ENCODE measurements at regions not wholly inside any gene's neighbourhood (a gene's known extent, or its start where the extent isn't known, plus 50 kb on each side); places are given as distances from the start of the nearest gene placed in this dataset.

- no peak for DNase-seq (ENCODE audit: low spot score)
Measured at GRCh38 chr14:98160901-98161300, 1111.1 kb downstream of the BCL11B start.

GRCh38 chr14:98161356-98161755, 1110.6 kb downstream of the BCL11B start:
- DNase-seq (ENCODE audit: low spot score): no peak

- no peak for DNase-seq (ENCODE audit: low spot score)
Measured at GRCh38 chr14:98162856-98163805, 1108.9 kb downstream of the BCL11B start.

- no peak for DNase-seq (ENCODE audit: low spot score)
Measured at GRCh38 chr14:98163873-98164272, 1108.1 kb downstream of the BCL11B start.

- DNase-seq (ENCODE audit: low spot score): no peak
Measured at GRCh38 chr14:98165976-98166375, 1106.0 kb downstream of the BCL11B start.

- DNase-seq (ENCODE audit: low spot score): no peak
Measured at GRCh38 chr14:98167275-98167674, 1104.7 kb downstream of the BCL11B start.

- DNase-seq (ENCODE audit: low spot score): no peak
Measured at GRCh38 chr14:98167705-98168104, 1104.3 kb downstream of the BCL11B start.

GRCh38 chr14:98168211-98168985, 1103.6 kb downstream of the BCL11B start:
- DNase-seq (ENCODE audit: low spot score): no peak

- no peak for DNase-seq (ENCODE audit: low spot score)
Measured at GRCh38 chr14:98169170-98169587, 1102.8 kb downstream of the BCL11B start.

GRCh38 chr14:98170575-98170974, 1101.4 kb downstream of the BCL11B start:
- DNase-seq (ENCODE audit: low spot score): no peak

GRCh38 chr14:98171654-98172053, 1100.3 kb downstream of the BCL11B start:
- no peak for DNase-seq (ENCODE audit: low spot score)

- no peak for DNase-seq (ENCODE audit: low spot score)
Measured at GRCh38 chr14:98172243-98172778, 1099.7 kb downstream of the BCL11B start.

GRCh38 chr14:98173305-98173704, 1098.7 kb downstream of the BCL11B start:
- no peak for DNase-seq (ENCODE audit: low spot score)

- DNase-seq (ENCODE audit: low spot score): no peak
Measured at GRCh38 chr14:98174041-98174440, 1098.0 kb downstream of the BCL11B start.

- no peak for DNase-seq (ENCODE audit: low spot score)
Measured at GRCh38 chr14:98175436-98175835, 1096.6 kb downstream of the BCL11B start.

GRCh38 chr14:98175881-98176280, 1096.1 kb downstream of the BCL11B start:
- no peak for DNase-seq (ENCODE audit: low spot score)

GRCh38 chr14:98176892-98177291, 1095.1 kb downstream of the BCL11B start:
- DNase-seq (ENCODE audit: low spot score): no peak

- no peak for DNase-seq (ENCODE audit: low spot score)
Measured at GRCh38 chr14:98177551-98177950, 1094.4 kb downstream of the BCL11B start.

GRCh38 chr14:98181241-98181640, 1090.8 kb downstream of the BCL11B start:
- no peak for DNase-seq (ENCODE audit: low spot score)

- DNase-seq (ENCODE audit: low spot score): no peak
Measured at GRCh38 chr14:98181768-98182167, 1090.2 kb downstream of the BCL11B start.

- peak; percentile 34 for DNase-seq (ENCODE audit: low spot score)
Measured at GRCh38 chr14:98182393-98183055, 1089.5 kb downstream of the BCL11B start.

- DNase-seq (ENCODE audit: low spot score): no peak
Measured at GRCh38 chr14:98183556-98183955, 1088.4 kb downstream of the BCL11B start.
